H1 (cell line): ENCODE measurements at regions not wholly inside any gene's neighbourhood (a gene's known extent, or its start where the extent isn't known, plus 50 kb on each side); places are given as distances from the start of the nearest gene placed in this dataset.

ENCODE experiments used
- CTCF ChIA-PET: fragments of 300-600 bp; sonication (Branson Sonifier 250); formaldehyde crosslinking; loops from one replicate; lab custom pipeline; 2021; ENCODE audit not compliant: partially characterized antibody; lab: Charles Lee
- POLR2A ChIA-PET: fragments of 300-600 bp; sonication (Branson Sonifier 250); formaldehyde crosslinking; loops from one replicate; lab custom pipeline; 2021; ENCODE audit warnings: inconsistent platforms; ENCODE audit not compliant: partially characterized antibody; lab: Charles Lee
- DNase-seq, 2 experiments: peaks; one replicate each; pipeline versions ENCODE4 v3.0.0 to v3.0.0-alpha.2; 2010 to 2022; ENCODE audit warnings: low spot score in 2 of 2, low read depth in 1 of 2, mixed read lengths in 1 of 2
- FAIRE-seq: peaks from 2 replicates; lab custom pipeline; 2011; peaks lifted over from hg19 to GRCh38; lab: Jason Lieb, UNC
- H2AFZ ChIP-seq: 2 replicates; pipeline ENCODE4 v1.8.1; 2012; ENCODE audit warnings: low read length, inconsistent platforms
- H2AK5ac ChIP-seq: 2 replicates; pipeline ENCODE4 v1.6.1; 2013; ENCODE audit warnings: low read depth, low read length
- H2BK120ac ChIP-seq: replicated peaks from 2 replicates; pipeline ENCODE3; 2013; ENCODE audit warnings: low read depth, low read length, inconsistent platforms
- H2BK12ac ChIP-seq: 2 replicates; pipeline ENCODE4 v1.6.1; 2013; ENCODE audit warnings: low read depth, low read length
- H2BK15ac ChIP-seq: 2 replicates; pipeline ENCODE4 v1.6.1; 2013; ENCODE audit warnings: low read length
- H2BK20ac ChIP-seq: 2 replicates; pipeline ENCODE4 v1.6.1; 2013; ENCODE audit warnings: low read length
- H2BK5ac ChIP-seq: 2 replicates; pipeline ENCODE4 v1.6.1; 2013; ENCODE audit warnings: low read depth, low read length
- H3K14ac ChIP-seq: 2 replicates; pipeline ENCODE4 v1.6.1; 2013; ENCODE audit warnings: inconsistent platforms; ENCODE audit not compliant: insufficient read length
- H3K18ac ChIP-seq: 2 replicates; pipeline ENCODE4 v1.6.1; 2013; ENCODE audit warnings: low read length; ENCODE audit errors: extremely low read depth
- H3K23ac ChIP-seq: 2 replicates; pipeline ENCODE4 v1.6.1; 2013; ENCODE audit warnings: inconsistent platforms; ENCODE audit not compliant: insufficient read length
- H3K23me2 ChIP-seq: 2 replicates; pipeline ENCODE4 v1.6.1; 2013; ENCODE audit warnings: low read depth, low read length
- H3K27ac ChIP-seq: 2 replicates; pipeline ENCODE4 v1.6.1; 2011; ENCODE audit warnings: low read depth, low read length, inconsistent platforms
- H3K27me3 ChIP-seq, 4 experiments: replicated peaks in 1 of 4; 1 replicate in 1 of 4; 2 replicates in 3 of 4; pipeline versions ENCODE4 v1.6.1 to v1.8.1; 2011 to 2013; ENCODE audit warnings: low read length in 3 of 4, mild to moderate bottlenecking in 3 of 4, inconsistent platforms in 2 of 4, mixed read lengths in 2 of 4, moderate library complexity in 1 of 4; ENCODE audit not compliant: control insufficient read depth in 3 of 4, insufficient read depth in 3 of 4; ENCODE audit errors: extremely low read depth in 1 of 4
- H3K36me3 ChIP-seq, 4 experiments: 2 replicates each; pipeline versions ENCODE4 v1.6.1 to v1.8.1; 2011 to 2013; ENCODE audit warnings: mild to moderate bottlenecking in 4 of 4, low read length in 3 of 4, moderate library complexity in 2 of 4, control low read depth in 1 of 4, inconsistent platforms in 1 of 4; ENCODE audit not compliant: insufficient read depth in 4 of 4, control insufficient read depth in 2 of 4
- H3K4ac ChIP-seq: replicated peaks from 2 replicates; pipeline ENCODE3; 2013; ENCODE audit warnings: low read length, low read depth, mixed read lengths, inconsistent platforms; ENCODE audit not compliant: insufficient read length
- H3K4me1 ChIP-seq, 4 experiments: replicated peaks in 1 of 4; 1 replicate in 1 of 4; 2 replicates in 3 of 4; pipeline versions ENCODE4 v1.6.1 to v1.8.1; 2011 to 2013; ENCODE audit warnings: low read length in 3 of 4, inconsistent platforms in 2 of 4, mixed read lengths in 1 of 4; ENCODE audit not compliant: insufficient read depth in 4 of 4, control insufficient read depth in 3 of 4
- H3K4me2 ChIP-seq, 2 experiments: 2 replicates each; pipeline versions ENCODE4 v1.6.1 to v1.8.1; 2011 to 2013; ENCODE audit warnings: low read depth in 2 of 2, low read length in 2 of 2, control low read depth in 1 of 2, inconsistent platforms in 1 of 2, mild to moderate bottlenecking in 1 of 2; ENCODE audit not compliant: insufficient read depth in 1 of 2
- H3K4me3 ChIP-seq, 4 experiments: fragments of 200-600, 300-600 bp in 1 of 4; sonication (generic), shearing (Covaris generic), sonication (Bioruptor Twin) in 1 of 4; 2 replicates each; pipeline versions ENCODE4 v1.5.1 to v1.8.1; 2011 to 2016; ENCODE audit warnings: low read length in 4 of 4, low read depth in 3 of 4, control low read depth in 2 of 4, inconsistent platforms in 2 of 4, mild to moderate bottlenecking in 2 of 4, mixed read lengths in 1 of 4, moderate library complexity in 1 of 4; ENCODE audit not compliant: insufficient read depth in 2 of 4; ENCODE audit errors: extremely low read depth in 1 of 4
- H3K56ac ChIP-seq: replicated peaks from 2 replicates; pipeline ENCODE3; 2013; ENCODE audit warnings: low read depth, mild to moderate bottlenecking, mixed read lengths, low read length, inconsistent platforms; ENCODE audit not compliant: insufficient read length
- H3K79me1 ChIP-seq: 2 replicates; pipeline ENCODE4 v1.6.1; 2013; ENCODE audit warnings: low read depth, low read length, control low read depth
- H3K79me2 ChIP-seq, 2 experiments: 2 replicates each; pipeline versions ENCODE4 v1.6.1 to v1.8.1; 2012 to 2013; ENCODE audit warnings: low read length in 2 of 2, mild to moderate bottlenecking in 2 of 2, inconsistent platforms in 1 of 2; ENCODE audit not compliant: insufficient read depth in 2 of 2, control insufficient read depth in 1 of 2
- H3K9ac ChIP-seq, 4 experiments: replicated peaks in 1 of 4; 1 replicate in 1 of 4; 2 replicates in 3 of 4; pipeline versions ENCODE4 v1.6.1 to v1.8.1; 2011 to 2013; ENCODE audit warnings: low read depth in 3 of 4, low read length in 3 of 4, control low read depth in 2 of 4, mild to moderate bottlenecking in 2 of 4, moderate library complexity in 2 of 4, inconsistent platforms in 1 of 4; ENCODE audit errors: extremely low read depth in 1 of 4
- H3K9me3 ChIP-seq, 2 experiments: 2 replicates each; pipeline versions ENCODE4 v1.6.1 to v1.8.1; 2012 to 2013; ENCODE audit warnings: mild to moderate bottlenecking in 2 of 2, moderate library complexity in 2 of 2, control low read depth in 1 of 2, inconsistent platforms in 1 of 2, low read depth in 1 of 2, low read length in 1 of 2, mixed read lengths in 1 of 2; ENCODE audit not compliant: insufficient read depth in 2 of 2
- H4K20me1 ChIP-seq, 2 experiments: replicated peaks in 1 of 2; 2 replicates each; pipeline versions ENCODE3 to v1.8.1; 2011 to 2013; ENCODE audit warnings: inconsistent platforms in 2 of 2, low read length in 2 of 2, mild to moderate bottlenecking in 1 of 2; ENCODE audit not compliant: insufficient read depth in 2 of 2, control insufficient read depth in 1 of 2
- H4K5ac ChIP-seq: 2 replicates; pipeline ENCODE4 v1.6.1; 2013; ENCODE audit warnings: low read length, low read depth, mixed read lengths, inconsistent platforms; ENCODE audit not compliant: insufficient read length
- H4K8ac ChIP-seq: 2 replicates; pipeline ENCODE4 v1.8.0; 2013; ENCODE audit warnings: mild to moderate bottlenecking, moderate library complexity, low read length, inconsistent platforms; ENCODE audit not compliant: insufficient read depth; ENCODE audit errors: extremely low read depth
- H4K91ac ChIP-seq: replicated peaks from 2 replicates; pipeline ENCODE3; 2013; ENCODE audit warnings: low read length, mixed read lengths, inconsistent platforms; ENCODE audit not compliant: insufficient read length
- CBX5 ChIP-seq: fragments of 300-800, 300-1000 bp; sonication (generic); IDR thresholded peaks from 2 replicates; pipeline ENCODE4 v1.7.1; 2016; ENCODE audit warnings: antibody characterized with exemption, low read length, low read depth
- CBX8 ChIP-seq: fragments of 300-800, 300-1000 bp; sonication (generic); IDR thresholded peaks from 2 replicates; pipeline ENCODE4 v1.7.1; 2016; ENCODE audit warnings: low read depth, low read length, borderline replicate concordance
- CEBPB ChIP-seq: IDR thresholded peaks from 2 replicates; pipeline ENCODE4 v1.6.1; 2012; ENCODE audit warnings: low read depth, low read length
- CHD2 ChIP-seq: IDR thresholded peaks from 2 replicates; pipeline ENCODE4 v1.6.1; 2012; ENCODE audit warnings: low read length, improper control_type of control experiment
- EZH2 ChIP-seq: fragments of 200-600 bp; sonication (generic); IDR thresholded peaks from 2 replicates; pipeline ENCODE4 v1.7.1; 2012; ENCODE audit warnings: low read depth, mild to moderate bottlenecking, moderate library complexity, low read length, inconsistent platforms; ENCODE audit not compliant: severe bottlenecking
- POLR2AphosphoS5 ChIP-seq: IDR thresholded peaks from 2 replicates; pipeline ENCODE4 v1.6.1; 2011; ENCODE audit warnings: low read depth, low read length
- POU5F1 ChIP-seq: IDR thresholded peaks from 2 replicates; pipeline ENCODE4 v1.6.1; 2011; ENCODE audit warnings: low read depth, mild to moderate bottlenecking, low read length, moderate library complexity
- SAP30 ChIP-seq: fragments of 300-600 bp; sonication (generic); IDR thresholded peaks from 2 replicates; pipeline ENCODE4 v1.7.1; 2012; ENCODE audit warnings: low read length, moderate library complexity, mild to moderate bottlenecking, inconsistent platforms; ENCODE audit not compliant: insufficient read depth, insufficient replicate concordance
- SIRT6 ChIP-seq: IDR thresholded peaks from one replicate; pipeline ENCODE4 v1.7.1; 2012; ENCODE audit warnings: low read length, inconsistent platforms
- WGBS, 2 experiments: shearing (Covaris generic) in 1 of 2; methylation state at CpG; one replicate each; pipeline versions ENCODE4 v1.1.6 to v1.1.7; 2013 to 2015; ENCODE audit warnings: low lambda C conversion rate in 2 of 2, mixed read lengths in 2 of 2, inconsistent platforms in 1 of 2, low coverage in 1 of 2, missing lambda C conversion rate in 1 of 2; ENCODE audit not compliant: insufficient replicate concordance in 2 of 2, insufficient coverage in 1 of 2, insufficient read length in 1 of 2; ENCODE audit errors: extremely low coverage in 1 of 2, missing lambda C conversion rate in 1 of 2; 5-methylcytosine and 5-hydroxymethylcytosine counted together

GRCh38 chr15:53844634-53845033 lies 85.2 kb upstream of the WDR72 start:
- H2BK120ac ChIP-seq: no peak overlapping the region
- no peak overlapping the region for H3K27ac ChIP-seq
- no peak overlapping the region for H3K56ac ChIP-seq
- ChIA-PET POLR2A (no interaction called here), CTCF (interaction anchor here (1.2 kb wide), 1 partner anchor 37 kb away, joined by 3 read pairs; no protein-coding TSS in a partner anchor)
- H3K14ac ChIP-seq: no peak overlapping the region
- H3K4me3 ChIP-seq: no peak overlapping the region
- no peaks in the 10 kb centered on the region for H3K23me2 ChIP-seq
- no peaks in the 10 kb centered on the region for H3K79me2 ChIP-seq
- H3K4me2 ChIP-seq: no peak overlapping the region
- H4K91ac ChIP-seq: no peak overlapping the region
- H3K23ac ChIP-seq: no peak overlapping the region
- H2BK12ac ChIP-seq: no peak overlapping the region
- no peak overlapping the region for H2BK5ac ChIP-seq
- H2AFZ ChIP-seq: no peak overlapping the region
- H3K36me3 ChIP-seq: no peaks in the 10 kb centered on the region
- H3K27me3 ChIP-seq: no peaks in the 10 kb centered on the region
- H4K8ac ChIP-seq: no peak overlapping the region
- no peak overlapping the region for H3K4ac ChIP-seq
- H2BK15ac ChIP-seq: no peak overlapping the region
- H3K4me1 ChIP-seq: no peaks in the 10 kb centered on the region
- H2AK5ac ChIP-seq: no peak overlapping the region
- H3K9me3 ChIP-seq: no peaks in the 10 kb centered on the region; a peak in 1 of 4 replicates
- WGBS, 2 experiments: 91% methylated on average over 2 of the region's 2 CpGs; no CpG with 5 or more reads in 1 of the 2 experiments
- no peak overlapping the region for H3K18ac ChIP-seq
- H3K9ac ChIP-seq: no peak overlapping the region
- DNase-seq (no peak), FAIRE-seq (no peak)
- H4K20me1 ChIP-seq: no peaks in the 10 kb centered on the region
- TF ChIP-seq SAP30 (no peak), CHD2 (no peak), POLR2AphosphoS5 (no peak), SIRT6 (no peak), POU5F1 (no peak), CEBPB (no peak), EZH2 (no peak), CBX5 (no peak), CBX8 (no peak)
- no peak overlapping the region for H4K5ac ChIP-seq
- no peaks in the 10 kb centered on the region for H3K79me1 ChIP-seq
- H2BK20ac ChIP-seq: no peak overlapping the region
